CD14-positive monocyte (primary cell): ENCODE measurements at regions not wholly inside any gene's neighbourhood (a gene's known extent, or its start where the extent isn't known, plus 50 kb on each side); places are given as distances from the start of the nearest gene placed in this dataset.

Experiments
- DNase-seq, 3 donors: peaks; one replicate each; pipeline ENCODE4 v3.0.0-alpha.2; 2011 to 2022
- H2AFZ ChIP-seq: 2 replicates; pipeline ENCODE4 v1.6.0; 2012; ENCODE audit warnings: mild to moderate bottlenecking, low read depth, low read length, inconsistent platforms; ENCODE audit not compliant: insufficient read depth, poor library complexity, severe bottlenecking
- H3K27ac ChIP-seq, 2 donors: 1 replicate in 1 of 2; 2 replicates in 1 of 2; pipeline ENCODE4 v1.5.1; 2012 to 2013; ENCODE audit warnings: low read length in 2 of 2, control low read depth in 1 of 2, inconsistent platforms in 1 of 2, low read depth in 1 of 2, mild to moderate bottlenecking in 1 of 2
- H3K27me3 ChIP-seq, 2 donors: one replicate each; pipeline versions ENCODE4 v1.6.0 to v1.6.1; 2011 to 2013; ENCODE audit warnings: low read length in 2 of 2; ENCODE audit not compliant: control insufficient read depth in 2 of 2, insufficient read depth in 2 of 2
- H3K36me3 ChIP-seq, 2 donors: replicated peaks in 1 of 2; 1 replicate in 1 of 2; 2 replicates in 1 of 2; pipeline versions ENCODE4 v1.5.1 to v1.6.1; 2012 to 2013; ENCODE audit warnings: low read length in 2 of 2, control low read depth in 1 of 2, inconsistent platforms in 1 of 2, mild to moderate bottlenecking in 1 of 2; ENCODE audit not compliant: insufficient read depth in 2 of 2, control insufficient read depth in 1 of 2
- H3K4me1 ChIP-seq, 2 donors: 1 replicate in 1 of 2; 2 replicates in 1 of 2; pipeline versions ENCODE4 v1.5.1 to v1.6.1; 2012 to 2013; ENCODE audit warnings: low read length in 2 of 2, control low read depth in 1 of 2, inconsistent platforms in 1 of 2, mild to moderate bottlenecking in 1 of 2, moderate library complexity in 1 of 2; ENCODE audit not compliant: insufficient read depth in 2 of 2, control insufficient read depth in 1 of 2
- H3K4me2 ChIP-seq: replicated peaks from 2 replicates; pipeline ENCODE3; 2012; ENCODE audit warnings: low read length, moderate library complexity, mild to moderate bottlenecking; ENCODE audit not compliant: poor library complexity, severe bottlenecking; ENCODE audit errors: extremely low read depth
- H3K4me3 ChIP-seq, 3 experiments: fragments of 200-600 bp in 1 of 3; sonication (generic) in 1 of 3; replicated peaks in 1 of 3; 1 replicate in 2 of 3; 2 replicates in 1 of 3; pipeline ENCODE4 v1.5.1; 2011 to 2013; ENCODE audit warnings: low read length in 3 of 3, mild to moderate bottlenecking in 3 of 3, control low read depth in 2 of 3, low read depth in 2 of 3, inconsistent platforms in 1 of 3, moderate library complexity in 1 of 3
- H3K79me2 ChIP-seq: 2 replicates; pipeline ENCODE4 v1.6.0; 2012; ENCODE audit warnings: mild to moderate bottlenecking, control low read depth, inconsistent platforms, low read length, moderate library complexity; ENCODE audit not compliant: insufficient read depth
- H3K9ac ChIP-seq: 2 replicates; pipeline ENCODE4 v1.6.0; 2017; ENCODE audit warnings: low read length, mild to moderate bottlenecking; ENCODE audit not compliant: insufficient read depth, poor library complexity, severe bottlenecking
- H3K9me3 ChIP-seq, 2 donors: replicated peaks in 1 of 2; 1 replicate in 1 of 2; 2 replicates in 1 of 2; pipeline versions ENCODE4 v1.5.1 to v1.6.1; 2012 to 2013; ENCODE audit warnings: low read length in 2 of 2, control low read depth in 1 of 2; ENCODE audit not compliant: control insufficient read depth in 1 of 2, insufficient read depth in 1 of 2
- H4K20me1 ChIP-seq: 2 replicates; pipeline ENCODE4 v1.6.0; 2012; ENCODE audit warnings: mild to moderate bottlenecking, low read length, control low read depth, moderate library complexity; ENCODE audit not compliant: insufficient read depth
- H3K27ac Mint-ChIP-seq, 7 donors: one replicate each; pipeline ENCODE4 v1.8.0; 2020; ENCODE audit warnings: mild to moderate bottlenecking in 7 of 7, mixed read lengths in 7 of 7, moderate library complexity in 6 of 7, inconsistent platforms in 2 of 7
- H3K27me3 Mint-ChIP-seq, 3 donors: one replicate each; pipeline ENCODE4 v1.8.0; 2021 to 2022; ENCODE audit warnings: low read depth in 3 of 3, mild to moderate bottlenecking in 3 of 3, mixed read lengths in 3 of 3, moderate library complexity in 3 of 3, inconsistent platforms in 1 of 3
- H3K36me3 Mint-ChIP-seq, 2 donors: one replicate each; pipeline ENCODE4 v1.8.0; 2020; ENCODE audit warnings: mixed read lengths in 2 of 2, inconsistent platforms in 1 of 2, mild to moderate bottlenecking in 1 of 2
- H3K4me1 Mint-ChIP-seq: one replicate; pipeline ENCODE4 v1.8.0; 2020; ENCODE audit warnings: mild to moderate bottlenecking, mixed read lengths
- H3K4me3 Mint-ChIP-seq, 2 donors: one replicate each; pipeline ENCODE4 v1.8.0; 2020; ENCODE audit warnings: mild to moderate bottlenecking in 2 of 2, mixed read lengths in 2 of 2, moderate library complexity in 1 of 2
- H3K9me3 Mint-ChIP-seq, 7 donors: one replicate each; pipeline ENCODE4 v1.8.0; 2020 to 2022; ENCODE audit warnings: mixed read lengths in 7 of 7, mild to moderate bottlenecking in 6 of 7, moderate library complexity in 6 of 7, inconsistent platforms in 2 of 7
- CTCF ChIP-seq: fragments of 200-600 bp; IDR thresholded peaks from one replicate; pipeline ENCODE4 v1.8.0; 2022; ENCODE audit warnings: antibody characterized with exemption, mild to moderate bottlenecking
- WGBS: methylation state at CpG from one replicate; pipeline ENCODE4 v1.1.5; 2013; ENCODE audit warnings: missing lambda C conversion rate; ENCODE audit not compliant: insufficient coverage; 5-methylcytosine and 5-hydroxymethylcytosine counted together
- intact Hi-C, 2 donors: fragments of 100-400 bp; cut with micrococcal nuclease; formaldehyde crosslinking; loops; one replicate each; pipeline versions ENCODE4 v1.15.0 to v1.15.1; 2023

GRCh38 chr20:54742193-54742592, 266.8 kb downstream of the DOK5 start:
- Histone ChIP-seq H3K36me3 (no peaks in the 10 kb centered on the region), H3K4me2 (no peak overlapping the region), H2AFZ (no peak overlapping the region), H3K27ac (no peak overlapping the region), H3K4me1 (no peaks in the 10 kb centered on the region), H3K79me2 (no peaks in the 10 kb centered on the region), H3K9me3 (no peaks in the 10 kb centered on the region), H3K27me3 (no peaks in the 10 kb centered on the region), H3K4me3 (no peak overlapping the region), H3K9ac (no peak overlapping the region), H4K20me1 (no peaks in the 10 kb centered on the region)
- no peaks in the 10 kb centered on the region for H3K36me3 Mint-ChIP-seq
- intact Hi-C loops = no loop called here
- H3K27me3 Mint-ChIP-seq = peaks cover 0 to 1% (median 0%) of the 10 kb centered on the region in 3 donors
- peaks cover 0 to 6% (median 3%) of the 10 kb centered on the region in 7 donors for H3K9me3 Mint-ChIP-seq
- no peak for DNase-seq
- no peak for TF ChIP-seq CTCF
- no peak overlapping the region for H3K27ac Mint-ChIP-seq
- 100% methylated on average over 1 of the region's 1 CpG for WGBS
- no peak overlapping the region for H3K4me3 Mint-ChIP-seq
- H3K4me1 Mint-ChIP-seq = no peaks in the 10 kb centered on the region

- no CpG with 5 or more reads among the region's 4 CpGs for WGBS
- H2AFZ ChIP-seq = no peak overlapping the region
- H3K4me2 ChIP-seq = no peak overlapping the region
- H3K4me1 ChIP-seq = no peaks in the 10 kb centered on the region
- H3K27ac Mint-ChIP-seq = no peak overlapping the region
- no peaks in the 10 kb centered on the region for H3K27me3 ChIP-seq
- H3K36me3 Mint-ChIP-seq = no peaks in the 10 kb centered on the region
- H3K27ac ChIP-seq = no peak overlapping the region
- no peaks in the 10 kb centered on the region for H3K4me1 Mint-ChIP-seq
- no peak for TF ChIP-seq CTCF
- H4K20me1 ChIP-seq = no peaks in the 10 kb centered on the region
- no peaks in the 10 kb centered on the region for H3K79me2 ChIP-seq
- H3K4me3 ChIP-seq = no peak overlapping the region
- H3K4me3 Mint-ChIP-seq = no peak overlapping the region
- H3K27me3 Mint-ChIP-seq = no peaks in the 10 kb centered on the region
- H3K9ac ChIP-seq = no peak overlapping the region
- intact Hi-C loops = no loop called here
- H3K9me3 Mint-ChIP-seq = peaks cover 0 to 2% (median 0%) of the 10 kb centered on the region in 7 donors
- no peak for DNase-seq
- H3K9me3 ChIP-seq = no peaks in the 10 kb centered on the region
- no peaks in the 10 kb centered on the region for H3K36me3 ChIP-seq
These were observed 261.0 kb downstream of the DOK5 start for GRCh38 chr20:54736421-54736820.
